Endothelial cell of umbilical vein (primary cell): ENCODE measurements at regions not wholly inside any gene's neighbourhood (a gene's known extent, or its start where the extent isn't known, plus 50 kb on each side); places are given as distances from the start of the nearest gene placed in this dataset.

Source experiments
- BruUV-seq: library from RNA; stranded (reverse); fragments of 400-500 nt; replicated peaks from 2 replicates; lab custom pipeline; 2021; lab: Mats Ljungman, UMichigan
- CTCF ChIA-PET: fragments of 300-600, 350-600 bp; sonication (Branson Sonifier 250); formaldehyde crosslinking; loops from one replicate; lab custom pipeline; 2021; ENCODE audit warnings: antibody characterized with exemption, inconsistent platforms; lab: Charles Lee
- POLR2A ChIA-PET: fragments of 300-600, 350-600 bp; sonication (Branson Sonifier 250); formaldehyde crosslinking; loops from one replicate; lab custom pipeline; 2021; ENCODE audit warnings: antibody characterized with exemption, inconsistent platforms; lab: Charles Lee
- DNase-seq: peaks from one replicate; pipeline ENCODE4 v3.0.0-alpha.2; 2011; ENCODE audit warnings: low read depth, low spot score
- FAIRE-seq: peaks from 2 replicates; lab custom pipeline; 2011; peaks lifted over from hg19 to GRCh38; lab: Jason Lieb, UNC
- H2AFZ ChIP-seq: 2 replicates; pipeline ENCODE4 v1.6.0; 2012; ENCODE audit warnings: low read depth, low read length, control low read depth, inconsistent platforms
- H3K27ac ChIP-seq: 2 replicates; pipeline ENCODE4 v1.5.1; 2011; ENCODE audit warnings: low read depth, mild to moderate bottlenecking, control low read depth, low read length, moderate library complexity; ENCODE audit not compliant: insufficient read depth
- H3K27me3 ChIP-seq, 2 experiments: 2 replicates each; pipeline versions ENCODE4 v1.6.0 to v1.6.1; 2011; ENCODE audit warnings: low read length in 2 of 2, mixed read lengths in 1 of 2; ENCODE audit not compliant: control insufficient read depth in 2 of 2, insufficient read depth in 2 of 2
- H3K36me3 ChIP-seq, 2 experiments: 2 replicates in 1 of 2; 3 replicates in 1 of 2; pipeline ENCODE4 v1.5.1; 2011; ENCODE audit warnings: low read length in 2 of 2, mild to moderate bottlenecking in 1 of 2, moderate library complexity in 1 of 2; ENCODE audit not compliant: control insufficient read depth in 2 of 2, insufficient read depth in 2 of 2; ENCODE audit errors: extremely low read depth in 1 of 2
- H3K4me1 ChIP-seq: 3 replicates; pipeline ENCODE4 v1.5.1; 2011; ENCODE audit warnings: mild to moderate bottlenecking, low read length; ENCODE audit not compliant: control insufficient read depth, insufficient read depth; ENCODE audit errors: extremely low read depth
- H3K4me2 ChIP-seq: 2 replicates; pipeline ENCODE4 v1.6.1; 2011; ENCODE audit warnings: low read length, control low read depth, mixed read lengths; ENCODE audit not compliant: insufficient read depth
- H3K4me3 ChIP-seq, 3 experiments: fragments of 200-600 bp in 1 of 3; sonication (generic), shearing (Covaris generic) in 1 of 3; replicated peaks in 1 of 3; 2 replicates each; pipeline ENCODE4 v1.5.1; 2011 to 2016; ENCODE audit warnings: control low read depth in 3 of 3, low read length in 3 of 3, mild to moderate bottlenecking in 2 of 3, inconsistent platforms in 1 of 3, low read depth in 1 of 3, moderate library complexity in 1 of 3; ENCODE audit not compliant: insufficient read depth in 1 of 3
- H3K79me2 ChIP-seq: 2 replicates; pipeline ENCODE4 v1.6.0; 2012; ENCODE audit warnings: low read length, inconsistent platforms; ENCODE audit not compliant: control insufficient read depth, insufficient read depth
- H3K9ac ChIP-seq: replicated peaks from 2 replicates; pipeline ENCODE3; 2011; ENCODE audit warnings: low read length, control low read depth; ENCODE audit not compliant: insufficient read depth; ENCODE audit errors: extremely low read depth
- H3K9me1 ChIP-seq: replicated peaks from 3 replicates; pipeline ENCODE4 v1.6.0; 2011; ENCODE audit warnings: mild to moderate bottlenecking, low read length; ENCODE audit not compliant: control insufficient read depth, insufficient read depth; ENCODE audit errors: extremely low read depth
- H3K9me3 ChIP-seq: replicated peaks from 2 replicates; pipeline ENCODE4 v1.5.1; 2012; ENCODE audit warnings: low read length, inconsistent platforms; ENCODE audit not compliant: control insufficient read depth, insufficient read depth
- H4K20me1 ChIP-seq: replicated peaks from 2 replicates; pipeline ENCODE3; 2011; ENCODE audit warnings: mild to moderate bottlenecking, low read length; ENCODE audit not compliant: control insufficient read depth, insufficient read depth; ENCODE audit errors: extremely low read depth
- EZH2 ChIP-seq: IDR thresholded peaks from 2 replicates; pipeline ENCODE4 v1.6.1; 2012; ENCODE audit warnings: borderline replicate concordance, low read depth, mild to moderate bottlenecking, moderate library complexity, low read length, inconsistent platforms; ENCODE audit not compliant: severe bottlenecking
- FOS ChIP-seq: IDR thresholded peaks from 2 replicates; pipeline ENCODE4 v1.6.1; 2011; ENCODE audit warnings: mild to moderate bottlenecking, low read length, moderate library complexity, borderline replicate concordance; ENCODE audit not compliant: insufficient read depth
- GATA2 ChIP-seq: IDR thresholded peaks from 2 replicates; pipeline ENCODE4 v1.7.0; 2011; ENCODE audit warnings: low read depth, mild to moderate bottlenecking, moderate library complexity, mixed read lengths, low read length; ENCODE audit not compliant: insufficient read length, insufficient read depth
- JUN ChIP-seq: IDR thresholded peaks from 2 replicates; pipeline ENCODE4 v1.6.1; 2011; ENCODE audit warnings: borderline replicate concordance, low read depth; ENCODE audit not compliant: insufficient read length, insufficient read depth
- MYC ChIP-seq: IDR thresholded peaks from one replicate; pipeline ENCODE4 v1.6.1; 2011; ENCODE audit warnings: mild to moderate bottlenecking, low read depth, low read length
- POLR2A ChIP-seq: IDR thresholded peaks from 2 replicates; pipeline ENCODE4 v1.6.1; 2012; ENCODE audit warnings: low read depth, mild to moderate bottlenecking, control low read depth, low read length
- POLR2AphosphoS5 ChIP-seq: IDR thresholded peaks from 2 replicates; pipeline ENCODE4 v1.6.1; 2012; ENCODE audit warnings: low read depth, mild to moderate bottlenecking, control low read depth, low read length, moderate library complexity; ENCODE audit not compliant: insufficient read depth
- dilution Hi-C: fragments of 300-500 bp; cut with MboI; formaldehyde crosslinking; loops from one replicate; pipeline ENCODE4 v1.15.0; 2019; ENCODE audit warnings: low sequenced_read_pairs; ENCODE audit not compliant: extremely low pct_ligation_motif_present
- intact Hi-C: fragments of 100-400 bp; cut with micrococcal nuclease; formaldehyde crosslinking; loops from one replicate; pipeline ENCODE4 v1.10.0; 2022
- TF ChIP-seq, protein P1 (sequence below), 2 donors: IDR thresholded peaks; 1 replicate in 1 of 2; 2 replicates in 1 of 2; pipeline ENCODE4 v1.5.1; 2011; ENCODE audit warnings: low read length in 2 of 2, mild to moderate bottlenecking in 2 of 2, moderate library complexity in 2 of 2, control low read depth in 1 of 2, inconsistent platforms in 1 of 2, low read depth in 1 of 2; ENCODE audit not compliant: insufficient read depth in 1 of 2; ENCODE audit errors: extremely low read depth in 1 of 2
- TF ChIP-seq, protein P2 (sequence below): IDR thresholded peaks from 2 replicates; pipeline ENCODE4 v1.6.1; 2011; ENCODE audit not compliant: insufficient read depth, insufficient read length

DNA sequence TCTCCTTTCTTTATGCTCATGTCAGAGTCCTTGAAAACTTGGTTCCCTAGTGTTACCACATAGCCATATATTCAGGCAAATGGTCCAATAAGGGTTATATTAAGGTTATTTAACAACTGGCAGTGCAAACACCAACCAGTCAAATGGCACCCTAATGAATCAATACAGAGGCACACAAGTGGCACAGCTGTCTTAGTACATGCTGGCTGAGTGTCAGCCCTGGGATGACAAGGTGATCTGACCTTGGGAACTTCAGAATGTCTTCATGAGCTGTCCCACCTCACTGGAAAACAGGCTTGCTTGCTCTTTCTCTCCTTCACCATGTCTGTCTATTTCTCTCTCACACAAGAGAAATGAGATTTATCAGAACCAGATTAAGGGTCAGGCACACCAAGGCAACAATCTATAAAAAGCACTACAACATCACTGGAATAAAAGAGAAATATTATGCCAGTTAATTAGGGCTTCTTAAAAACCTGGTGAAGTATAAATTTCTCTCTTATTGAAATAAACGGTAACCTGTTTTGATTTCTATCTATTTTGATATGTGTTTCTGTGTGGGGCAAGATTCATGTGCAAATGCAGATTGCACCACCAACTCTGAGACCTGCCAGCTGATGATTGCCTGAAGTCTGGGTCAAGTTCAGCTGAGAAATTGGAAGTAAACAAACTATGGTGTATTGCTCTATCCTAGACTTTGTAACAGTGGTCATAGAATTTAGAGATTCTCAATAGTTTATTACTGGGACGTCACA lies 140.7 kb downstream of the SREK1 start:
- H3K9me3 ChIP-seq = no peaks in the 10 kb centered on the region
- H2AFZ ChIP-seq = no peak overlapping the region
- ChIA-PET CTCF (no interaction called here), POLR2A (no interaction called here)
- no peaks in the 10 kb centered on the region for H4K20me1 ChIP-seq
- H3K9me1 ChIP-seq = no peaks in the 10 kb centered on the region
- no peak overlapping the region for H3K27ac ChIP-seq
- no peak overlapping the region for H3K4me2 ChIP-seq
- intact Hi-C loops (no loop called here), dilution Hi-C loops (no loop called here)
- no peak overlapping the region for H3K4me3 ChIP-seq
- no peaks in the 10 kb centered on the region for H3K36me3 ChIP-seq
- FAIRE-seq (no peak), DNase-seq (no peak)
- no TSS peak for BruUV-seq
- H3K4me1 ChIP-seq = no peaks in the 10 kb centered on the region
- H3K79me2 ChIP-seq = no peaks in the 10 kb centered on the region
- H3K27me3 ChIP-seq = peaks cover 4 to 6% of the 10 kb centered on the region in 2 experiments
- no peak overlapping the region for H3K9ac ChIP-seq
- TF ChIP-seq, protein P1, sequence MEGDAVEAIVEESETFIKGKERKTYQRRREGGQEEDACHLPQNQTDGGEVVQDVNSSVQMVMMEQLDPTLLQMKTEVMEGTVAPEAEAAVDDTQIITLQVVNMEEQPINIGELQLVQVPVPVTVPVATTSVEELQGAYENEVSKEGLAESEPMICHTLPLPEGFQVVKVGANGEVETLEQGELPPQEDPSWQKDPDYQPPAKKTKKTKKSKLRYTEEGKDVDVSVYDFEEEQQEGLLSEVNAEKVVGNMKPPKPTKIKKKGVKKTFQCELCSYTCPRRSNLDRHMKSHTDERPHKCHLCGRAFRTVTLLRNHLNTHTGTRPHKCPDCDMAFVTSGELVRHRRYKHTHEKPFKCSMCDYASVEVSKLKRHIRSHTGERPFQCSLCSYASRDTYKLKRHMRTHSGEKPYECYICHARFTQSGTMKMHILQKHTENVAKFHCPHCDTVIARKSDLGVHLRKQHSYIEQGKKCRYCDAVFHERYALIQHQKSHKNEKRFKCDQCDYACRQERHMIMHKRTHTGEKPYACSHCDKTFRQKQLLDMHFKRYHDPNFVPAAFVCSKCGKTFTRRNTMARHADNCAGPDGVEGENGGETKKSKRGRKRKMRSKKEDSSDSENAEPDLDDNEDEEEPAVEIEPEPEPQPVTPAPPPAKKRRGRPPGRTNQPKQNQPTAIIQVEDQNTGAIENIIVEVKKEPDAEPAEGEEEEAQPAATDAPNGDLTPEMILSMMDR (IDR thresholded peaks at IDR 0.05; ENCODE audit: extremely low read depth in 1 of 2, insufficient read depth in 1 of 2, low read depth in 1 of 2, low read length in 2 of 2) = no peak
- TF ChIP-seq MYC (no peak), GATA2 (no peak), FOS (no peak), POLR2AphosphoS5 (no peak), JUN (no peak), EZH2 (no peak), POLR2A (no peak)
- TF ChIP-seq, protein P2, sequence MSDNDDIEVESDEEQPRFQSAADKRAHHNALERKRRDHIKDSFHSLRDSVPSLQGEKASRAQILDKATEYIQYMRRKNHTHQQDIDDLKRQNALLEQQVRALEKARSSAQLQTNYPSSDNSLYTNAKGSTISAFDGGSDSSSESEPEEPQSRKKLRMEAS = no peak
